ENCODE measurements at regions not wholly inside any gene's neighbourhood (a gene's known extent, or its start where the extent isn't known, plus 50 kb on each side); places are given as distances from the start of the nearest gene placed in this dataset.

- TF ChIP-seq CTCF (conservative IDR thresholded peaks at IDR 0.05; ENCODE audit: low read depth, low read length) (no peak), EZH2phosphoT487 (IDR thresholded peaks at IDR 0.05; ENCODE audit: borderline replicate concordance, low read length) (no peak), EZH2 (IDR thresholded peaks at IDR 0.05; ENCODE audit: low read length, unreplicated experiment) (no peak)
Observed at GRCh38 chr6:19632230-19632629, 204.9 kb upstream of the ID4 start.

Data from PC-3 (cell line).